ENCODE measurements at regions not wholly inside any gene's neighbourhood (a gene's known extent, or its start where the extent isn't known, plus 50 kb on each side); places are given as distances from the start of the nearest gene placed in this dataset.

DNA sequence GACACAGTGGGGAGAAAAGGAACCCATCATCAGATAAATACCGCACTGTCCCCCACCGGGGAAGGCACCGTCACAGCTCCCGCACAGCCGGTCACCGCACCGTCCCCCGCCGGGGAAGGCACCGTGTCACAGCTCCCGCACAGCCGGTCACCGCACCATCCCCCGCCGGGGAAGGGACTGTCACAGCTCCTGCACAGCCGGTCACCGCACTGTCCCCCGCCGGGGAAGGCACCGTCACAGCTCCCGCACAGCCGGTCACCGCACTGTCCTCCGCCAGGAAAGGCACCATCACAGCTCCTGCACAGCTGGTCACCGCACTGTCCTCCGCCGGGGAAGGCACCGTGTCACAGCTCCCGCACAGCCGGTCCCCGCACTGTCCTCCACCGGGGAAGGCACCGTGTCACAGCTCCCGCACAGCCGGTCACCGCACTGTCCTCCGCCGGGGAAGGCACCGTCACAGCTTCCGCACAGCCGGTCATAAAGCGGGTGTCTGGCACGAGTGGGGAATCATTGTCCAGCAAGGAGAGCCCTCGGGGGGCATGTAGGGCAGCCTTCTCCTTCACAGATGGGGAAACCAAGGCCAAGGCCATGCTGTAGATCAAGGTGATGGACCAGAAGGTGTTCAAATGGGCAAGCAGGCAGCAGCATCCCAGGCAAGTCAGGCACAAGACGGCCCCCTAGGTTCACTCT lies 280.1 kb downstream of the NPHP4 start:
- DNase-seq, result no peak

DNA sequence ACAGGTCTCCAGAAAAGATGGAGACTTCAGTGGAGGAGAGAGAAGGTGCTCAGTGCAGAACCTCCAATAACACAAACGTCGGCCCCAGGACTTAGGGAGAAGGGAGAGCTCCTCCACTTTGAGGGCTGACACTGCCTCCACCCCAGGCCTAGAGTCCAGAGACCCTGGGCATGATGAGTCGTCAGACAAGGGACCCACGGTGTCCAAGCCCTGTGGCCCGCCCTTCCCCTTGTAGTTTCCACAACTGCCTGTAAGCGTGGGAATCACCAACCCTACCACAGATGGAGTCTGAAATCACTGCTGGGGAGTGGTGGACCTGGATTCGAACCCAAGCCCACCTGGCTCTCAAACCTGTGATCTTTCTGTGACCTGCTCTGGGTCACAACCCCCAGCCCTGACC lies 281.1 kb downstream of the NPHP4 start:
- DNase-seq, result no peak

DNA sequence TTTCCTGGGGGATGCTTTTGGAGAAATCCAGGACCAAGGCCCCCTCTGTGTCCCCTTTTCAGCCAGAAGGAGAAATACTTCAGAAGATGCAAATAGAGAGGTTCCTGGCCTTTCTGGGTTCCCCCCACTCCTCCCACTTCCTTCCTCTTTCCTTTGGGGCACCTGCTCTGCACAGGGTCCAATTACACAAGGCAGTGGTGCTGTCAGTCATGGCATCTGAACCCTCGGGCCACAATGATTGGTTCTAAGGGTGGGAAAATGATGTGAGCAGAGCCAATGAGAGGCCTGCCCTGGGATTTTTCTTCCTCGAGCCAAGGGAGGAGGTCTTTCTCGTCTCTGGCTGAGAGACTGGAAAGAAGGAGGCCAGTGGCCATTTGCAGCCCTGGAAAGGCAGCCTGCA lies 282.2 kb downstream of the NPHP4 start:
- no peak for DNase-seq

DNA sequence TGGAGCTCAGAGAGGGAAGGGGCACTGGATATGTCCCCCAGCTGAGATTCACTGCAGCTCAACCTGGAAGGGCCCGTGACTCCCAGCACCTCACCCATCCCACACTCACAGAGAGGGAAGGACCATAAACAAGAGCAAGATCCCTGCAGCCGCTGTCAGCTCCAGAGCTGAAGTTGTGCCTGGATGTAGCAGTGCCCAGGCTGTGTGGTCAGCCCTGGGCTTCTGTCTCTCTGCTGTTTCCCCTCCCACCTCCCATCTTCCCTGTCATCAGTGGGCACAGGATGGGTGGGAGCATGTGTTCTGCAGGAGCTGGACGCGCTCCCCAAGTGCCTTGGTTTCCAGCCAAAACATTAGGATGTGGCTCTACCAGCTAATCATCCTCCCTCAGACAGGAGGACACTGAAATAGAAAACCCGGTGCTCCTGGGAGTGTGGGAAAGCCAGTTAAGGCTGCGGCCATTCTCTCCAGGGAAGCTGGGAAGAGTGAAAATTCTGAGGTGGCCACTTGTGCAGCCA lies 282.7 kb downstream of the NPHP4 start:
- no peak for DNase-seq

DNA sequence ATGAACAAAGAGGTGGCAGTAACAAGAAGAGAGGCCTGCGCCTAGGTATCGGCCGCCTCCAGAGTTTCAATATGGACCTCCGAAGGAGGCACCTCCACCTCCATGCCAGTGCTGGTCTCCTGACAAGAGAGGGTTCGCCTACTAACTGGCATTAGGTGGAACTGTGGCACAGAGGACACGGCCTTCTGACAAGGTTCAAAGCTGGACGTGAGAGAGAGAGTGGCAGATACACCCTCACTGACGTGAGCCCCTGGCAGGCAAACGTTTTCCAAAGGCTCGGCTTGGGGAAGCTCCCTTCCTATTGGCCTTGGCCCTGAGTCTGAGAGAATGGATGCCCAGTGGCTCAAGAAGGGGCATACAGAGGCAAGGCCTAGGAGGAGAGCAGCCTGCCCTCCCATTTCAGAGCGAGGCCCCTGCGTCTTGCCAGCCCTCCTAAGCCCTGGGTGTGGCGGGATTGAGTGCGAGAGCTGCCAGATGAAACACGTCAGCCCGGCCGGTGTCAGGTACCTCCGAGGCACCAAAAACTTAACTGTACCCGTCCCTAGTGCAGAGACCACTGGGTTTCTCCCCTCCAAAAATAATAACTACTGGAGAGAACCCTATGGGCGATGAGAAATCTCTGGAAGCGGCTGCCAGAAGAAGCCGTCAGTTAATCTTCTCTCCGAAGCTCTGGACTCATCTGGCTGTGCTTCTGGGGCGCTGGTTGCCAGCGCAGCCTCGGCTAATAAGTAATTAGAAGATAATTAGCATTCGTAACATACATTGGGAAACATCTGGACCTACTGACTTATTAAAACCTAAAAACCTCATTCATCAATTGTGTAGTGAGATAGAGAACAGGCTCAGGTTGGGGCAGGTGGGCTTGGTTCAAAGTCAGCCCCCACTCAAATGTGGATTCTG lies 283.6 kb downstream of the NPHP4 start:
- no peak for DNase-seq

DNA sequence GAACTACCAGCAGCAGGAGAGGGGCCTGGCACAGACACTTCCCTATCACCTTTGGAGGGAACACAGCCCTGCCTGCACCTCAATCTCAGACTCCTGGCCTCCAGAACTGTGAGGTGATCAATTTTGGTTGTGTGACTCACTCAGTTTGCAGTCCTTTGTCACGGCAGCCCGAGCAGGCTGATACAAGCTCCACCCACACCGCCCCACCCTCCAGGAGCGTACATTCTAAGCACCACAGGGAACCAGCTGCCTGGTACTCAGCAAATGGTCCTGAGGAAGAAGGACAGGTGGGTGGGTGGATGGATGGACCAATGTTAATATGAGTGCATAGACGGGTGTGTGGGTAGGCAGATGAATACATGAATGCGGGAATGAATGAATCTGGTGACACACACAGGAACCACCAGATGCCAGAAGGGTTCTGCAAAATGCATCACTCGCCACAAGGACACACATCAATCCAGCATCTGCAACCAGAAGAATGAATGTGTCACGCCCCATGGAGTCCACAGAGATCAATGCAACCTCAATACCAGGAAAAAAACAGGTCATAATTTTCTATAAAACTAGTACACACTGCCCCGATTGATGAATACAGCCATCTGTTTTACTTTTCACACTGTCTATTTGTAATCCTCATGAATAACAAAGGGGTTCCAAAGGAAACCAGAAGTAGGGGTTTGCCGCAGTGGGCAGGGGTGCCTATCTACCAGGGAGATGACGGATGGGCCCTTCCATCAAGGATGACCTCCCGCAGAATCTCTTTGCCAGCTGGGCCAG lies 284.5 kb downstream of the NPHP4 start:
- no peak for DNase-seq

DNA sequence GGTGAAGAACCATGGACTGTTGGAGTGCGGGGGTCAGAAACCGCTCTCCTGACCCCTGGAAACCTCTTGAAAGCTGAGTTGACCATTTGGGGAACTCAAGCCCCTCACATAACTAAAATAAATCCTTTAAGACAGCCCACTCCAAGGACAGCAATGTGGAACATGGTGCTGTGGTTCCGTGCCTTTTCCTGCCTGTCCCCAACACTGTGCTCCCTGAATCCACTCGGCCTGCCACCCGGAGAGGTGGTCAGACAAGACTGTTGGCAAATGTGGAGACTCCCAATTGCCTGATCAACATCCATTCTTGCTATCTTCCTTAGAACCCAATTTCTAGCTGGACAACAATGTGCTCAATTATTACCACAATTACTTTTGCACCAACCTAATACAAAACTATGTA lies 286.0 kb downstream of the NPHP4 start:
- DNase-seq, result no peak

DNA sequence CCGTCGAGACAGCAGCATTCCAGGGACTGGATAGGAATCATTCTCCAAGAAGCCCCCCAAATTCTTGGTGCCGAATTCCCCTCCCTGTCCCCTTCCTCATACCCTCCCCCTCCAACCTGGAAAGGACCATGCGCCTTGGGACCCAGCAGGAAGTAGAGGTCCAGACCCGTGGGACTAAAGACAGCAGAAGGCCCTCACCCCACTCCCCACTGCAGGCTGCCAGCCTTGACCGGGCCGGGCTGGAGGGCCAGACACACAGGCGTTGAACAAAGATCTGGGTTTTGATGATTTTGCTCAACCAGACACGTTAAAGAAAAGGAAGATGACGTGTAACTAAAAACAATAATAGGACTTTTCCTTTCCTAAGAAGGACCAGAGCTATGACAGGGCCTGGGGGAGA lies 286.5 kb downstream of the NPHP4 start:
- DNase-seq, result no peak

DNA sequence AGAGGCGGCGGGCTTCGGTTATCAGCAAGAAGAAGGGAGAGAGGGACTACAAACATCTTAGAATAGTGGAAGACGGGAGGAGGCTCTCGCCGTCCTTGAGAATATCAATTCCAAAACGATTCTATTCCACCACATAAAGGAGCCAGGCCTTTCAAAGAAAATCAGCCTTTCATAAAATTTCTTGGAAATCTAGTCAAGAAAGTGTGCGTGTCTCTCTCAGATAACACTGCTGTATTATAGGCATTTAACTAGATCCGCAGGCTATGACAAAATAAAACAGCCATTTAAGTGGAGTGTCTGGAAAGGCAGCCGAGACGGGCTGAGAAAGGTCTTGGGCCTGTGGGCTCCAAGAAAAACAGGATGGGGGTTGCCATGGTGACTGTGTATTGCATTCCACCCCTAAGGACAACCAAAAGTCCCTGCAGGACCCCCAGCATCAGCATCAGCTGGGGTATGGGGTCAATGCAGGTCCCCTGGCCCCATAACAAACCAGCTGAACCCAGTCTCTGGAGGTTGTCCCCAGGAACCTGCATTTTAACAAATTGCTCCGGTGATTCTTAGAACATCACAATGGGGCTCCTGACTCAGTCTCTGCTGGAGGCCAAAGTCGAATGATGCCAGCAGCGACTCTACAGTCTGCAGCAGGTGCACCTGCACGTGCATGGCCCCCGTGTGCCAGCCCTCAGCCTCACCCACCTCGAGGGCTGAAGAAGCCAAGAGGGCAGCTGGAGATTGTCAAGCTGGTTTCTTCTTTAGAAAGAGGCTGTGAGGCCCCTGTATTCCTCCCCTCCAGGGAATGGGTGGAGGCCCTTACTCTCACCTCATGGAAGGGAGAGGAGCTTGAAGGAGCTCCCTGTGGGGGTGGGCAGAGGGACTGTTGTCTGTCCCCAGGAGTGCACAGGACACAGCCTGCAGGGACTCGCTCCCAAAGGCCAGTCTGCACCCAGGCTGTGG lies 287.4 kb downstream of the NPHP4 start:
- no peak for DNase-seq

DNA sequence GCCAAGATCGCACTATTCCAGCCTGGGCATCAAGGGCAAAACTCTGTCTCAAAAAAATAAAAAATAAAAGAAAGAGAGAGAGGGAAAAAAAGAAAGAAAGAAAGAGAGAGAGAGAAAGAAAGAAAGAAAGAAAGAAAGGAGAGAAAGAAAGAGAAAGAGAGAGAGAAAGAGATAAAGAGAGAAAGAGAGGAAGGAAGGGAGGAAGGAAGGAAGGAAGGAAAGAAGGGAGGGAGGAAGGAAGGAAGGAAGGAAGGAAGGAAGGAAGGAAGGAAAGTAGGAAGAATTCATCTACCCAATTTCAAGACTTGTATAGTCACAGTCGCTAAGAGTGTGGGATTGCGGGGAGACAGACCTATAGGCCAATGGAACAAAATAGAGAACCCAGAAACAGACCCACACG lies 290.6 kb downstream of the NPHP4 start:
- no peak for DNase-seq

DNA sequence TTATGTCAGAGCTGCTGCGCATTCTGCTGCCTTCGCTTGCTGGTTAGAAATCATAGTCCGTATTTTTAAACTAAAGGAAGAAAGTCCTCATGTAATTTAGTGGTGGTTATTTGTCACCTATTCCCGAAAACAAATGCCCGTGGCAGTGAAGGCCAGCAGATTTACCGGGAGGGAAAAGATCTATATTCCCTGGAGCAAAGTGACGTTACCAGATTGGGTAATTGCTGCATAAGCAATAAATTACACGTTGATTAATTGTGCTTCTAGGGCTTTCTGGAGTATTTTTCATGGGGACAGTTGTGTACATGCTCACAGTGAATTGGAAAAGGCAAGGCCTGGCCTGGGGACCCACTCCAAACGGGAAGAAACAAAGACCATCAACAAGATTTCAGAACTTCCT lies 298.7 kb downstream of the NPHP4 start:
- no peak for DNase-seq

DNA sequence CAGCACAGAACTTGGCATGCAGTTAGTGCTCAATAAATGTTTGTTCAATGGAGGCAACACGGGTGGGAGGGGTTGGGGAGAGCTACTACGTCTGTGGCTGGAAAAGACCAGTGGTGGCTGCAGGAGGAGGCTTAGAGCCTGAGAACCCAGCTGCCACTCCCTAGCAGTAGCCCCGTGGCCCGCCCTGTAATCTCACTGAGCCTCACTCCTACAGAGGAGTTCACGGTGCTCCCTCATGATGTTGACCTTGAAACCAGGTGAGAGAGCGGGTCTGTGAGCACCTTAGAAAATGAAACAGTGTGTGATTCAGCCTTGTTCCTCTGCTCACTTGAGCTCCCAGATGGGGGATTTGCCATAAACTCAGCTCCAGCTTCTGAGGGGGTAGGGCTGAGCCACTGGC lies 299.6 kb downstream of the NPHP4 start:
- no peak for DNase-seq

DNA sequence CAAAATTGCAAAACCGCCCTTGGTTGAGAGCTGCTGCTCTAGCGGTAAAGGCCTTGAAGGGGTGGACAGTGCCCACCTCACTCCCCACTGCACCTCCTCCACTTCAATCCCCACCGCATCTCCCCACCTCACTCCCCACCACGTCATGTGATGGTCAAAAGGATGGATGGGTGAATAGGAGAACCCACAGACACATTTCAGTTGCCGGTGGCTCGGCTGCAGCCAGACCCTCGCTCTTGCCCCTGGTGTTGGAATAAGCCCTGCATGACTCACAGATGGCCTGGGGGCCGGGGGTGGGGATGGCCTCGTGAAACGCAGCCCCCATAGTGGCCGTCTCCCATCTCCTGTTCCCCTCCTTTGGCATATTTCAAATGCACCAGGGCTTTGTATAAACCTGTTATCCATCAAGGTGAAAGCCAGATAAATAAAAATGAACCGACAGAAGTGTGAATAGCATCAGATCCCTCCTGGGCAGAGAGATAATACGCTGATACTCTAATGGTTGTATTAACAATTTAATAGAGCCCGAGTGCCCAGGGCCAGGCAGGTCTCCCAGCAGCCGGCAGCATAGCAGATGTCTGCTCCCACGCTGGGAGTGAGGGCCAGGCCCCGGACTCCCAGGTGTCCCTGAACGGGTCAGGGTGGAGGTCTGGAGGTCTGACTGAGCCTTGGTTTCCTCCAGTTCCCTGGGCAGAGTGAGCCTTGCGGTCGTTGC lies 300.3 kb downstream of the NPHP4 start:
- DNase-seq, result no peak

DNA sequence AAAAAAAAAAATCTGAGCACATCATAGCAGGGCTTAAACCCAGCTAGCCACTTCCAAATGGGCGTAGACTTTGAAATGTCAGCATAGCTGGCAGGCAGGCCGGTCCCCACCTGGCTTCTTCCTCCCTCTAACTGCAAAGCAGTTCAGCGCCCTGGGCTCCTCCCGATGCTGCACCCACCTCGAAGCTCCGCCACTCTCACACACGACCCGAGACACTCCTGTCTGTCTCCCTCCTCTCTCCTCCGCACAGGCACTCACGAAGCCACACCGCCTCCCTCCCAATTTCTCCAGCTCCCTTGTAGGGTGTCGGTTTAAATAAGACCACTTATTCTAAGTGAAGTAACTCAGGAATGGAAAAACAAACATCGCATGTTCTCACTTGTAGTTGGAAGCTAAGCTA lies 301.3 kb downstream of the NPHP4 start:
- DNase-seq, result no peak

DNA sequence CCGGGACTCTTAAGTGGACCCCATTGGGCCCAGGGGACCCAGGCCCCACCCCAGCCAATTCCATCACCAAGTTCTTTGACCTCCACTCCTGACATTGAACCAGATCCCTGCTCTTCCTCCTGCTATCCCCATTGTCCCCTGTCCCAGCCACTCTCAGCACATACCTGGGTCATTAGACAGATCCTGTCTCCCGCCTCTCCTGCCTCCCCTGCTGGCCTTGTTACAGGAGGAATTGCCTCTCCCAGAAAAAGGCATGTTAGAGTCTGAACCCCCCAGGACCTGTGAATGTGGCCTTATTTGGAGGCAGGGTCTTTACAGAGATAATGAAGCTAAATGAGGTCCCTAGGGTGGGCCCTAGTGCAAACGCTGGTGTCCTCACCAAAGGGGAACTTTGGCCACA lies 301.9 kb downstream of the NPHP4 start:
- no peak for DNase-seq

DNA sequence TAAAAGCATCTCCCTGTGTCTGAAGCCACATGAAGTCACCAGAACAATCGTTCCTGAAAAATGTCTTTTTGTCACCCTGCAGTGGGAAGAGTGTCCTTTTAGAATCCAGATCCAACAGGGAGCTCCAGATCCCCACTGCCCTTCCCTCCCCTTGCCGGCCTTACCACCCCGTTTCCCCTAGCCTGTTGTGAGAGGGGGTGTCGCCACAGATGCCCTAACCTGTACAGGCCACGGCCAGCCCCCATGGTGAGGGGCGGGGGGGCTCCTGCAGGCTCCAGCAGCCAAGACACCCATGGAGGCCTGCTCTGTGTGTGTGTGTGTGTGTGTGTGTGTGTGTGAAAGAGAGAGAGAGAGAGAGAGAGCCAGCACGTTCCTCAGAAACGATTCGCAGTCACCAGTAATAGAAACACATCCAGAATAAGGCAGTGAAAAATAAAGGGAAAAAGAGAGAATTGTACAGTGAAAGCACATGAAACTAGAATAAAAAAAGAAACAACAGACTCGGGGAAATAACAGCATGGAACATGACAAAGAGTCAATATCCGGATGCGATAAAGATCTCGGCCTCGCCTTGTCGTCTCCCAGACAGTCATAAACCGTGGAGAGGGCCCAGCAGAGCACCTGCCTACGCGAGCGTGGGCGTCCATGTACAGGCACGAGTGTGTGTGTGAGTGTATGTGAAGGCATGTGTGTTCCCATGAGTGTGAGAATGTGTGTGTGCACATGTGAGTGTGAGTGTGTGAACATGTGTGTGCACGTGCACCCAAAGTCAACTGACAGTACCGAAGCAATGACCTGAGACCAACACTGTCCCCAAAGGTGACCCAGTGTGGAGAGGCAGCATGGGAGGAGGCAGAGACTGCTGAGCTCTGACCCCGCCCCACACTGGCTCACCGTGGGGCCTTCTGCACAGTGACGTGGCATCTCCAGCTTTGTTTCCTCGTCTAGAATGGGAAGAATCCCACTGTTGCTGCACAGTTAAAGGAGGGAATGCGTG lies 303.8 kb downstream of the NPHP4 start:
- no peak for DNase-seq

DNA sequence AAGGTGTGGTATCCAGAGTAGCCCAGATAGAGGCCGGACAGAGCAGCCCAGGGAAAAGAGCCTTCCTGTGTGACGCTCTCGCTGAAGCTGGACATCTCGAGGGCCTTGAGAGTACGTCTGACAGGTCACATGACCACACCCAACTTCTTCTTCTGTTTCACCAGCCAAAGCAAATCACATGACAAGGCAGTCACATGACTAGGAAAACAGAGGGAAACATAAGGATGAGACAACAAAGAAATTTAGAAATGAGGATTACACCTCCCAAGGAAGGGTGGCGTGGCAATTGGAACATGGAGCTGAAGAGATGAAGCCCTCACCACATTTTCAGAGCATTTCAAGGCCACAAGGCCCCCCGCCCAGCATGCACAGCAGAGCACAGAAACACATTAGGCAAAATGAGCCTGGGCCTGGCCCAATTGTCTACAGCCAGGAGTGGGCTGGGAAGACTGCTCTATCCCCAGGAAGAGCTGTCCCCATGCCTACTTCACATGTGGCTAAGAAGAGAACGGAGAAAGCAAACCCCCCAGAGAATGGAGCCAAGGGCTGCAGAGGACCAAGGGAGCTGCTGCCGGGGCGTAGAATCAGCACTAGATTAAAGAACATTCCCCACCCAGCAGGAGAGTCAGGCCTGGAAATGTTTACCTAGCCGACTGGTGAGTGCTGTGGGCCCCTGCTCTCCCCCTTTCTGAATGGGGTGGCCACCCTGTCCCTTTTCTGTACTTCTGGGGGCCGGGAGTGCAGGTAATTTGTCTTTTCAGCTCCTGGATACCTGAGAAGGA lies 305.1 kb downstream of the NPHP4 start:
- DNase-seq, result no peak

DNA sequence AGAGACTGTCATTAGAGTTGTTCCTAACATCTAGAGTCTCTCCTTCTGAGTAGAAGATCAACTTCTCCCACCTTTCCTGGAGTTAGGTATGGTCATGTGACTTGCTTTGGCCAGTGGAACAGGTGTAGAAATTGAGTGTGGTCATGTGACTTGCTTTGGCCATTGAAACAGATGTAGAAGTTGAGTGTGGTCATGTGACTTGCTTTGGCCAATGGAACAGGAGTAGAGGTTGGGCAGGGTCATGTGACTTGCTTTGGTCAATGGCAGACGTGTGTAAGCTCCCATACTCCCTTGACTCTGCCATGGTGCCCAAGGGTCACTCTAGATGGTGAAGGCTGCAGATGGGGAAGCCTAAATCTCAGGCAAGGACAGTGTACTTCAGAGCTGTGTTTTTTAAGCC lies 306.0 kb downstream of the NPHP4 start:
- no peak for DNase-seq

DNA sequence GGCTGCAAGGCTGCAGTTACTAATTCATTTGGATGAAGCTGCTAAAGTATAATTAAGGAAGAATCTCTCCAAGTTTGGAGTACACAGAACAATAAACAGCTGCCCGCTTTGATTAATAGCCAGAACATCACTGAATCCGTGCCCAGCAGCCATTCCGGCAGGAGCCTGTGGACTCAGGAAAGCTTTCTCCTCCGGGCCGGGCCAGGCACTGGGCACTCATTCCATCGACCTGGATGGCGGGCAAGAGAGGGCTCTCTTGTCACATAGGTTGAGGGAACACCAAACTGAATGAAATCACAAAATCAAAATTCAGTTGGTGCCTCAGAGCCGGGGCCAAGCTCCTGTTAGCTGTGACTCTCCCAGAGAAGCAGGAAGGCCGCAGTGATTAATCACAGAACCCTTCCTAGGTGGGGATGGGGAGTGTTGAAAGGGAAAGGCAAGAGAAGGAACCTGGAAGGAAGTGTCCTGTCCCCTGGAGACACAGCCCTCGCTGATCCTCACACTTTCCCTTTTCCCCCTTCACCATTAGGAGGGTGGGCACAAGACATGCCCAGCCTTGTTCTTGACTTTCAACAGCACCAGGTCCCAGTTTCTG lies 306.7 kb downstream of the NPHP4 start:
- no peak for DNase-seq

Measured in NCI-H1105 treated with DMSO at 0.1 percent for 48 hours (cell line).